NCI-H1417 (cell line): ENCODE measurements at regions not wholly inside any gene's neighbourhood (a gene's known extent, or its start where the extent isn't known, plus 50 kb on each side); places are given as distances from the start of the nearest gene placed in this dataset.

ENCODE experiments used
- DNase-seq, 3 experiments: peaks; one replicate each; lab custom pipeline; 2025; lab: John Stamatoyannopoulos, UW

- DNase-seq, result no peak
These were observed 363.2 kb upstream of the MARCKS start for GRCh38 chr6:113493991-113494390.

- no peak for DNase-seq
These were observed 361.6 kb upstream of the MARCKS start for GRCh38 chr6:113495521-113495920.

GRCh38 chr6:113496166-113496565, 361.0 kb upstream of the MARCKS start:
- no peak for DNase-seq

GRCh38 chr6:113500221-113500620, 356.9 kb upstream of the MARCKS start:
- no peak for DNase-seq

- no peak for DNase-seq
These were observed 352.0 kb upstream of the MARCKS start for GRCh38 chr6:113505084-113505699.

GRCh38 chr6:113508249-113508648, 348.9 kb upstream of the MARCKS start:
- DNase-seq, result no peak

GRCh38 chr6:113511100-113511499, 346.0 kb upstream of the MARCKS start:
- no peak for DNase-seq

GRCh38 chr6:113512576-113512975, 344.6 kb upstream of the MARCKS start:
- DNase-seq, result no peak

- DNase-seq, result no peak
These were observed 344.1 kb upstream of the MARCKS start for GRCh38 chr6:113513086-113513485.

GRCh38 chr6:113522376-113522775, 334.8 kb upstream of the MARCKS start:
- no peak for DNase-seq

GRCh38 chr6:113524826-113525225, 332.3 kb upstream of the MARCKS start:
- no peak for DNase-seq

- DNase-seq, result no peak
These were observed 330.6 kb upstream of the MARCKS start for GRCh38 chr6:113526553-113526952.

GRCh38 chr6:113526995-113527394, 330.1 kb upstream of the MARCKS start:
- DNase-seq, result no peak

- no peak for DNase-seq
These were observed 329.0 kb upstream of the MARCKS start for GRCh38 chr6:113528111-113528510.

- DNase-seq, result no peak
These were observed 327.9 kb upstream of the MARCKS start for GRCh38 chr6:113529196-113529595.

GRCh38 chr6:113529879-113530278, 327.3 kb upstream of the MARCKS start:
- DNase-seq, result no peak

GRCh38 chr6:113530769-113531168, 326.4 kb upstream of the MARCKS start:
- DNase-seq, result no peak

GRCh38 chr6:113539202-113539601, 317.9 kb upstream of the MARCKS start:
- no peak for DNase-seq

- DNase-seq, result no peak
These were observed 317.5 kb upstream of the MARCKS start for GRCh38 chr6:113539623-113540022.

- no peak for DNase-seq
These were observed 316.7 kb upstream of the MARCKS start for GRCh38 chr6:113540466-113540865.

GRCh38 chr6:113551168-113551567, 306.0 kb upstream of the MARCKS start:
- DNase-seq, result no peak

GRCh38 chr6:113556775-113557174, 300.4 kb upstream of the MARCKS start:
- no peak for DNase-seq

- DNase-seq, result no peak
These were observed 298.7 kb upstream of the MARCKS start for GRCh38 chr6:113558431-113558830.

- no peak for DNase-seq
These were observed 298.2 kb upstream of the MARCKS start for GRCh38 chr6:113558966-113559365.

- no peak for DNase-seq
These were observed 296.8 kb upstream of the MARCKS start for GRCh38 chr6:113560376-113560775.
